NCI-H748 (cell line): ENCODE measurements at regions not wholly inside any gene's neighbourhood (a gene's known extent, or its start where the extent isn't known, plus 50 kb on each side); places are given as distances from the start of the nearest gene placed in this dataset.
"Not testable (repeated sequence)": the region's sequence is repeated elsewhere in the genome, so short reads cannot be mapped to it uniquely, and the experiment has no call there.

Experiments used
- DNase-seq: peaks from one replicate; lab custom pipeline; 2025; ENCODE audit not compliant: unreplicated experiment; lab: John Stamatoyannopoulos, UW

- DNase-seq = no peak
Observed at GRCh38 chr3:65174713-65175112, 486.9 kb upstream of the ADAMTS9 start.

DNA sequence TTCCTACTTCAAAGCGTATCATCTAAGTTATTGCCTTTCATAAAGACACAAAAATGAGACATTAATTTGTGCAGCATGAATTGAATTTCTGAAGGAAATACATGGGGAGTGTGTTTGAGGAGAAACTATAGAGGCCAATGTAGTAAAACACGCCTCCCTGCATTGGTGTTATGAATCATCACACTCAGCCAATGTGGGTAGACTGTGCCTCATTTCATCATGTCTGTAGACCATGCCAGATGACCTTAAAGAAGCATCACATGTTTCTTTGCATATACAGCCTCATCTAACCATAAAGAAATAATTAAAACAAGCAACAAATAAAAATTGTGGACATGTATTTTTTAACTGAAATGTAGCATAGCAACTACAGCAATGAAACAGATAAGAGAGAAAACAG, 486.0 kb upstream of the ADAMTS9 start:
- no peak for DNase-seq

GRCh38 chr3:65172209-65172608, 484.4 kb upstream of the ADAMTS9 start:
- DNase-seq = no peak

GRCh38 chr3:65170390-65171042, 482.7 kb upstream of the ADAMTS9 start:
- DNase-seq = peak; percentile 11

- DNase-seq = no peak
Observed at GRCh38 chr3:65169961-65170360, 482.2 kb upstream of the ADAMTS9 start.

- DNase-seq = no peak
Observed at GRCh38 chr3:65168547-65168946, 480.7 kb upstream of the ADAMTS9 start.

DNA sequence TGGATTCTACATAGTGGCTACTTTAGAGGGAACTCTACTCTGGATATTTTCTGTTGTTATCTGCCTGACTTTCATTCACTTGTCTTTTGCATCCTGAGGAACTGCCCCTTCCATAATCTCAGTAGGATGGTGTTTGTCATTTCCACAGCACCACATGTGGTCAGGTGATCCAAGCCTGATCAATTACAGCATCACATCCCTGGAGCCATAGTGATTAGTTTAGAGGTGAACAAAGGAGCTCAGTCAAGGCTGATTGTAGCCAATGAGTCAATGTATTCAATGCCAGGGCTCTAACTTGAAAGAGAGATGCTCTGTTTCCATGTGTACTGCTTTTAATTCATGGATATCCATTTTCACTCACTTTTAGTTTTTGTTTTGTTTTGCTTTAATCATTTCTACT, 478.7 kb upstream of the ADAMTS9 start:
- DNase-seq = no peak

DNA sequence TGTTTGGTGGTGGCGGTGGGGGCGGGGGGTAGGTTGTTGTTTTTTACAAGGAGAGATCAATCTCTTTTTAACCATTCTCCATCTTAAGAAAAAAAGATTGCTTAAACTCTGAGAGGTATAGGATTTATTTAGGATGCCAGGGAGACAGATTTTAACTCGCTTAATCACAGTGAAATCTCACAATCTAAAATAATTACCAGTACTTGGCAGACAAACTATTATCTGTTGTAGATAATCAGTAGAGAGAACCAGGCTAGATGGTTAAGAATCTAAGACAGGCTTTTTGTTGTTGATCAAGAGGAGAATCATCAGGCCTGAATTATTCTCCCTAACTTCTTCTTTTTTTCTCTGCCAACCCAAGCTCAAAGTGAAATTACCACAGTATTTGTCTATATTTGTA, 470.2 kb upstream of the ADAMTS9 start:
- DNase-seq = no peak

- no peak for DNase-seq
Observed at GRCh38 chr3:65153850-65154512, 466.2 kb upstream of the ADAMTS9 start.

DNA sequence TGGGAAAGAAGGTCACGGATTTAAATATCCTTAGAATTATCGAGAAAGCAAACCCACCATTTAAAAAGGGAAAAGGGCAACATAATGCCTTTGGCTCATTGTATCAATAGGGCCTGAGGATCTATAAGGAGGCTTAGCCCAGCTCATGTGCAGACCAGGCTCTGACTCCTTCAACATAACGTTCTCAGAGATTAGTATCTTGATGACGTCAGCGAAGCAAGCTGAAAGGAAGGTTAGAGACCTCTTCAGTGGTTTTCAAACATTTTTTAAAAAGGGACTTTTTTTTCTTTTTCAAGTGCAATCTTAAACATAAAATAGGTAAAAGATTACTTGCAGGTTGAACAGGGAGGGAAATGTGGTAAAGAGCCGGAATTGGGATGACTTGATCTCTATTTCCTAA, 463.9 kb upstream of the ADAMTS9 start:
- no peak for DNase-seq

DNA sequence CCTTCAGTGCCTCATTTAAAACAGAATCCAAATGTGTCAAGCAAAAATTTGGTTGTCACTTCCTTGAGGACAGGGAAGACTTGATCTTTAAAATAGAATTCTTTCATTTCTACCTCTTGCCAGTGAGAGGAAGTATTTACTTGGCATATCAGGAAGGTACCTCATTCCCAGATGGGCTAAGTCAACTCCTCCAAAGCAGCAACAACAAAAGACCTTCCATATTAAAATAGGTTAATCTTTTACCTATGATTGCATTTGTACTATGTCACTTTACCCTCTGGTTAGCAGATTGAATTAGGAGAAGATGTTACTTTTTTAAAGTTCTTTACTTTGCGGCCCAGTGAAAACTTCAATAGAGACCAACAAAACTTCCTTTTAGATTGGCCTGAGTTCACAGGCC, 462.1 kb upstream of the ADAMTS9 start:
- DNase-seq = no peak

DNA sequence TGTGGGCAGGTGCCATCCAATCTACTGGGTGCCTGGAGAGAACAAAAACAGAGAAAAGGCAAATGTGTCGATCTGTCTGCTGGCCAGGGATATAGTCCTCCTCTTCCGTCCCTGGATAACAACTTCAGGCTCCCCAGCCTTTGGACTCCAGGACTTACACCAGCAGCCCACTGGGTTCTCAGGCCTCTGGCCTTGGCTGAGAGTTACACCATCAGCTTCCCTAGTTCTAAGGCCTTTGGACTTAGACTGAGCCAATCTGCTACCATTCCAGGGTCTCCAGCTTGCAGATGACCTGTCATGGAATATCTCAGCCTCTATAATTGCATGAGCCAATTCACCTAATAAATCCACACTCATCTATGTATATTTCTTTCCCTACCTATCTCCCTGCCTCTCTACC, 460.9 kb upstream of the ADAMTS9 start:
- no peak for DNase-seq

DNA sequence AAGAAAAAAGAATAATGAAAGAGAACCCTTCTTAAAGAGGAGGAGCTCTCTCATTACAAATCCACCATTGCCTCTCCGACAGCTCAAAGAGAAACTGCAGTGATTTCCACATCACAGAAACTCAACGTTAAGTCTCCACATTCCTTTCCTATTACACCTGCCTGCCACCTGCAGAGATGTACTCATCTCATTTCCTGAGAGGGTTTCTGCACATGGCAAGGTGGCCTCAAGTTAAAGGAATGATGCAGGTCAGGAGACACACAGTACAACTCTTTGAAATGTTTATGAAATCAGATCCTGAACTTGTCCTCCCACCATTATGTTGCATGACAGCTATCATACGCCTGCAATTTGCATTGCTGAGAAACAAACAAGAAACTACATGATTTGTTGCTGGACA, 458.4 kb upstream of the ADAMTS9 start:
- DNase-seq = no peak

DNA sequence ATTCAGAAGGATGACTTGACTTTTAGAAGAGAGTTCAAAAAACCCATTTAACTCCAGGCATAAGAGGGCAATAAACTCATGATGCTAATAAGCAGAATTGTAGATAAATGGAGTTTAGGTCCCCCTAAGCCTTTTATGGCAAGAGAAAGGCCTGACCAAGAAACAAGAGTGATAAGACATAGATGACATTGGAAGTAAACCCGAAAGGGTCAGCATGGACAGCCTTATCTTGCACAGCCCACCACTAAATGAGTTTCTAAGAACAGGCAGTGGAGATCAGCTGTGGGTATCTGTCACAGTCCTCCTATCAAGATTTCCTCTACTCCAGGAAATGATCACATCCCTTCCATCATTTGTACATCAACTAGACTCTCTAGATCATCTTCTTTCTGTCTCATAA, 457.9 kb upstream of the ADAMTS9 start:
- no peak for DNase-seq

DNA sequence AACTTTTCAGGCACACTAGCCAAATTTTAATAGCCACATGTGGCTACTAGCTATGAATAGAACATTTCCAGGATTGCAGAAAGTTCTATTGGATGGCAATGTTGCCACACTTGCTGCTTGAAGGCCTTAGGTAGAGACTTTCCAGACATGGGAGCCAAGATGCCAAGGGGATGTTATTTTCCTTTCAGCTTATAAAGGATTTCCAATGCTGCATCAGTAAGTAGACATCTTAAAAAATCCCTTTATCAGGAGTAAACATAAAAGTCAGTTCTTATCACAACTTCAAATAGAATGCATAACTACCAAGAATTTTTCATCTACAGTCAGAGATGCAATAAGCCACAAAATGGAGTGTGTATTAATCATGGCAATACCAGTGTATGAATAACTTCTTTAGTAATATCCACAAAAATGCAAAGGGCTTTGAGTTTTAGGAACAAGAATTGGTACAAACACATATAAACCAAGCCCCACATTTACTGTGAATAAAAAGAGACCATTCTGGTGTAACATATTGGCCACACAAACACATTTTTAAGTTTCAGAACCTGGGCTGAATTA, 457.1 kb upstream of the ADAMTS9 start:
- no peak for DNase-seq

DNA sequence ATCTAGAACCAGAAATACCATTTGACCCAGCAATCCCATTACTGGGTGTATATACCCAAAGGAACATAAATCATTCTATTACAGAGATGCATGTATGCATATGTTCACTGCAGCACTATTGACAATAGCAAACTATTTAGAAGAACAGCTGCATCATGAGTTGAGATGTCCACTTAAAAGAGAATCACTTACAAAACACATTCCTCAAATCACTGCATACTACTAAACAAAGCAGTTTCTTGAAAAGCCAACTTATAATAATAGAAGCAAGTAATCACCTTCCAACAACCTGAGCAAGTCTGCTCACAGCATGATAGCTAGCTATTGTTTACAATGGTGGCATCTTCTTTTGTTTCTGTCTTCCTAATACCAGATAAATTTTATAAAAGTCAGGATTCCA, 454.7 kb upstream of the ADAMTS9 start:
- DNase-seq = no peak

- DNase-seq = no peak
Observed at GRCh38 chr3:65138556-65138955, 450.8 kb upstream of the ADAMTS9 start.

- not testable (repeated sequence) for DNase-seq
Observed at GRCh38 chr3:65133752-65134151, 446.0 kb upstream of the ADAMTS9 start.

- no peak for DNase-seq
Observed at GRCh38 chr3:65130782-65131181, 443.0 kb upstream of the ADAMTS9 start.

DNA sequence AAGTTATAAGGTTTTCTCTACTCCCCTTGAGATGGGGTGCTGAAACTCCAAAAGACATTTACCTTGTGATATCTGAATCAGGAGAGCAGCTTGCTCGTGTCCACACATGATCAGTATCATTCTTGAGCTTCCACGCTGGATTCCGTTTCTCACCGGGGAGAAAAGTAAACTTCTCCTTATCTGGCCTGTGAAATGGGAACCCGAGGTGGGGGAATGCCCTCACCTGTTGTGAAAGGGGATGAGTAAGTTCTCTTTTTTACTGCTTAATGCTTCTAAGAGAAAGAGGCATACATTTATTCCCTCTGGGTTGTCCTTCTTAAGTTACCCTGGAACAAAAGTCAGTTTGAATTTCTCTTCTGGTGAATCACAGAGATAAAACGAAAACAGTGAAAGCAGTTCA, 440.5 kb upstream of the ADAMTS9 start:
- DNase-seq = no peak

DNA sequence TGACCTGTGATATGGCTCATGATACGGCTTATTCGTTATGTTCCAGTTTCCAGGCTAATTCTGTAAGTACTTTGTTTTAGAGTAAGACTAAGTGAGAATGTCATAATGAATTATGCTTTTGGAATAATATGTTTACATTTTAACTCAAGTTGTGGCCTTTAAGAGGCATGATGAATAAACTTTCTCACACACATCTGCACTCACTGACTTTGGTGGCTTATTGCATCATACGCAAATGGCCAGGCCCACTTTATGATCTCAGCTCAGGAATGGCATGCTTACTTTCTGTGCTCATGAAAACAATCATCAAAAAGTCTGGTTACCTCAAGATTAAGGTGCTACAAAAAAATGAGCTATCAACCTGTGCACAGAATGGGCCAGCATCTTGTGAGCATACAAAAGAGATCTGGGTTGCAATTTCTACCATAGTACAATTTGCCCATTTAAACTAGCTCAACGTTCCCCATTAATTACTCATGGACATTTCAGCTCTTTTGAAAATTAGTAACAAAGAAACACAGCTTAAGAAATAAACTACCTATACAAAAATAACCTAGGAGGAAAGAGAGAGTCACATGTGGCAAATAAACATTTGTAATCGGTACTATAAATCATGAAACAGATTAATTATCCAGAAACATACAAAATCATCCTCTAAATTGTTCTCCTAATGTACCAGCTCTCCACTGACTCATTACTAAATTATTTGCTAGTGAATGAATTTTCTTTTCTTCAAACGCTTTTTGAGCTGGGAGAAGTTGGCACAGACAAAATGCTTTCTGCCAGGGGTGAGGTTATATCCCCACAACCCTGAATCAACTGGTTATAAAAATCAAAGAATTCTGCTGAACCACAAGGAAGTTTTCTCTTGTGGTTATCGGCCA, 439.0 kb upstream of the ADAMTS9 start:
- no peak for DNase-seq

GRCh38 chr3:65120156-65120555, 432.4 kb upstream of the ADAMTS9 start:
- not testable (repeated sequence) for DNase-seq
